ENCODE measurements at regions not wholly inside any gene's neighbourhood (a gene's known extent, or its start where the extent isn't known, plus 50 kb on each side); places are given as distances from the start of the nearest gene placed in this dataset.
A peak's percentile ranks its signal among the peaks of the same experiment; 100 is the strongest.

DNA sequence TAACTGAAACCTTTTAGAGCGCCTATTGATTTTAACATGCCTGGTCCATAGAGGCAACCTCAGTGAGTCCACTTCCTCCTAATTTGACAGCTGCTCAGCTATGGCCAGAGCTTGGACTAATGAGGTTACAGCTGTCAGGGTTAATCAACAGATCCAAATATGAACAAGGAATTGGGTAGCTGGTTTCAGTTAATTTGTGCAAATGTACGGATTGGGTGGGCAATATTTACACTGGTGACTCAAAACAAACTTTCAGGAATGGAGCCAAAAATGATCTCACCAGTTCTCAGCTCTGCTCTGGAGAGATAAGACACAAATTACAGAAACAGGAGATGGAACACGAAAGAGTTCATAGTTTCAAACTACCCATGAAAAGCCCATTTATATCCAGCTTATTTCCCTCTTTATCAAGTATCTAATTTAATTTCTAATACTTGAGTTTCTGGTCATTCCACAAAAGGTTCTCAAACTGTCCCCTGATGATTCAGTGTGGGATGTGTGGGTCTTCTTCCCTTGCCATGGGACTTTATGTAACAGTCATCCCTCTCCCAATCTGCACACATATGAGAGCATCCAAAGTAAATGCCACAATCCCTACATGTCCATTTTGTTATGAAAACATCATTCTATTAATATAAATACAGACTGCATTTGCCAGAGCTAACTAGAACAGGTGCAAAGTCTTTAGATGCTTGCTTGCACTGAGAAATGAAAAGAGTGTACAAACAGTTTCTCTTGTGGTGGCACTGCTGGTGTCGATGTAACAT, 149.9 kb downstream of the RPS12 start:
- H2AFZ ChIP-seq (ENCODE audit: low read depth), result no peak overlapping the region
- peaks cover 0 to 15% of the 10 kb centered on the region in 2 experiments; a peak in 2 of 4 replicates for H3K4me1 ChIP-seq (ENCODE audit: control insufficient read depth in 1 of 2, insufficient read depth in 2 of 2, low read depth in 1 of 2, low read length in 1 of 2)
- no peak overlapping the region for H3K4me2 ChIP-seq
- POLR2A ChIA-PET, result no interaction called here
- no peak overlapping the region for H3K9ac ChIP-seq
- no peaks in the 10 kb centered on the region for H3K27me3 ChIP-seq (ENCODE audit: insufficient read depth)
- peaks cover 7% of the 10 kb centered on the region for H3F3A ChIP-seq (replicated peaks; ENCODE audit: insufficient read depth)
- H3K27ac ChIP-seq (ENCODE audit: low read depth in 2 of 2, low read length in 1 of 2), result peak overlapping the region in 1 of 2 experiments; percentile 75; a peak in 2 of 4 replicates
- H3K4me3 ChIP-seq (ENCODE audit: low read depth in 2 of 2, low read length in 1 of 2), result no peak overlapping the region
- peak; percentile 29 for DNase-seq
- 33% methylated on average over 4 of the region's 4 CpGs for WGBS (ENCODE audit: low lambda C conversion rate)
- CTCF ChIA-PET, result interaction anchor here (0.5 to 2.1 kb wide), 15 partner anchors 9 to 603 kb away, joined by 3 to 9 read pairs (median 3); no protein-coding TSS in a partner anchor
- no peaks in the 10 kb centered on the region for H3K36me3 ChIP-seq (replicated peaks in 1 of 2; ENCODE audit: control insufficient read depth in 1 of 2, insufficient read depth in 2 of 2, low read length in 1 of 2)
- H3K9me2 ChIP-seq, result no peaks in the 10 kb centered on the region
- H3K9me3 ChIP-seq, result no peaks in the 10 kb centered on the region
- H3K79me2 ChIP-seq (ENCODE audit: insufficient read depth), result no peaks in the 10 kb centered on the region
- no peaks in the 10 kb centered on the region for H4K20me1 ChIP-seq (ENCODE audit: insufficient read depth)
- TF ChIP-seq, protein P1, sequence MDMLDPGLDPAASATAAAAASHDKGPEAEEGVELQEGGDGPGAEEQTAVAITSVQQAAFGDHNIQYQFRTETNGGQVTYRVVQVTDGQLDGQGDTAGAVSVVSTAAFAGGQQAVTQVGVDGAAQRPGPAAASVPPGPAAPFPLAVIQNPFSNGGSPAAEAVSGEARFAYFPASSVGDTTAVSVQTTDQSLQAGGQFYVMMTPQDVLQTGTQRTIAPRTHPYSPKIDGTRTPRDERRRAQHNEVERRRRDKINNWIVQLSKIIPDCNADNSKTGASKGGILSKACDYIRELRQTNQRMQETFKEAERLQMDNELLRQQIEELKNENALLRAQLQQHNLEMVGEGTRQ (IDR thresholded peaks at IDR 0.05; ENCODE audit: borderline replicate concordance, low read depth, low read length), result no peak
- TF ChIP-seq, protein P2, sequence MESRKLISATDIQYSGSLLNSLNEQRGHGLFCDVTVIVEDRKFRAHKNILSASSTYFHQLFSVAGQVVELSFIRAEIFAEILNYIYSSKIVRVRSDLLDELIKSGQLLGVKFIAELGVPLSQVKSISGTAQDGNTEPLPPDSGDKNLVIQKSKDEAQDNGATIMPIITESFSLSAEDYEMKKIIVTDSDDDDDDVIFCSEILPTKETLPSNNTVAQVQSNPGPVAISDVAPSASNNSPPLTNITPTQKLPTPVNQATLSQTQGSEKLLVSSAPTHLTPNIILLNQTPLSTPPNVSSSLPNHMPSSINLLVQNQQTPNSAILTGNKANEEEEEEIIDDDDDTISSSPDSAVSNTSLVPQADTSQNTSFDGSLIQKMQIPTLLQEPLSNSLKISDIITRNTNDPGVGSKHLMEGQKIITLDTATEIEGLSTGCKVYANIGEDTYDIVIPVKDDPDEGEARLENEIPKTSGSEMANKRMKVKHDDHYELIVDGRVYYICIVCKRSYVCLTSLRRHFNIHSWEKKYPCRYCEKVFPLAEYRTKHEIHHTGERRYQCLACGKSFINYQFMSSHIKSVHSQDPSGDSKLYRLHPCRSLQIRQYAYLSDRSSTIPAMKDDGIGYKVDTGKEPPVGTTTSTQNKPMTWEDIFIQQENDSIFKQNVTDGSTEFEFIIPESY (IDR thresholded peaks at IDR 0.05; ENCODE audit: borderline replicate concordance, low read depth), result no peak
- peak; percentile 55 for TF ChIP-seq CHD2 (IDR thresholded peaks at IDR 0.05; ENCODE audit: low read length, partially characterized antibody)
- TF ChIP-seq, protein P3, sequence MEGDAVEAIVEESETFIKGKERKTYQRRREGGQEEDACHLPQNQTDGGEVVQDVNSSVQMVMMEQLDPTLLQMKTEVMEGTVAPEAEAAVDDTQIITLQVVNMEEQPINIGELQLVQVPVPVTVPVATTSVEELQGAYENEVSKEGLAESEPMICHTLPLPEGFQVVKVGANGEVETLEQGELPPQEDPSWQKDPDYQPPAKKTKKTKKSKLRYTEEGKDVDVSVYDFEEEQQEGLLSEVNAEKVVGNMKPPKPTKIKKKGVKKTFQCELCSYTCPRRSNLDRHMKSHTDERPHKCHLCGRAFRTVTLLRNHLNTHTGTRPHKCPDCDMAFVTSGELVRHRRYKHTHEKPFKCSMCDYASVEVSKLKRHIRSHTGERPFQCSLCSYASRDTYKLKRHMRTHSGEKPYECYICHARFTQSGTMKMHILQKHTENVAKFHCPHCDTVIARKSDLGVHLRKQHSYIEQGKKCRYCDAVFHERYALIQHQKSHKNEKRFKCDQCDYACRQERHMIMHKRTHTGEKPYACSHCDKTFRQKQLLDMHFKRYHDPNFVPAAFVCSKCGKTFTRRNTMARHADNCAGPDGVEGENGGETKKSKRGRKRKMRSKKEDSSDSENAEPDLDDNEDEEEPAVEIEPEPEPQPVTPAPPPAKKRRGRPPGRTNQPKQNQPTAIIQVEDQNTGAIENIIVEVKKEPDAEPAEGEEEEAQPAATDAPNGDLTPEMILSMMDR (IDR thresholded peaks at IDR 0.05), result no peak
- TF ChIP-seq FOXJ3 (CRISPR knock-in tag; IDR thresholded peaks at IDR 0.05), result peak; percentile 75; the same call in 1 of the 2 replicates
- no peak for TF ChIP-seq NRF1 (IDR thresholded peaks at IDR 0.05; ENCODE audit: low read depth, low read length)
- no peak for TF ChIP-seq TEAD4 (IDR thresholded peaks at IDR 0.05; ENCODE audit: borderline replicate concordance, insufficient read depth)
- no peak for TF ChIP-seq FOSL2 (IDR thresholded peaks at IDR 0.05; ENCODE audit: borderline replicate concordance, low read depth)
- peak; percentile 42 for TF ChIP-seq GATA2 (CRISPR knock-in tag; IDR thresholded peaks at IDR 0.05)
- TF ChIP-seq TAF1 (IDR thresholded peaks at IDR 0.05; ENCODE audit: borderline replicate concordance, low read depth, low read length), result no peak
- peak in 1 of 2 experiments; percentile 84; a peak in 2 of 4 replicates for TF ChIP-seq EP300 (IDR thresholded peaks at IDR 0.05; ENCODE audit: borderline replicate concordance in 1 of 2, low read depth in 1 of 2, low read length in 1 of 2)
- no peak for TF ChIP-seq SMC3 (IDR thresholded peaks at IDR 0.05; ENCODE audit: low read depth, low read length)
- peak; percentile 15; the same call in 1 of the 2 replicates for TF ChIP-seq TCF12 (IDR thresholded peaks at IDR 0.05)
- TF ChIP-seq, protein P4, sequence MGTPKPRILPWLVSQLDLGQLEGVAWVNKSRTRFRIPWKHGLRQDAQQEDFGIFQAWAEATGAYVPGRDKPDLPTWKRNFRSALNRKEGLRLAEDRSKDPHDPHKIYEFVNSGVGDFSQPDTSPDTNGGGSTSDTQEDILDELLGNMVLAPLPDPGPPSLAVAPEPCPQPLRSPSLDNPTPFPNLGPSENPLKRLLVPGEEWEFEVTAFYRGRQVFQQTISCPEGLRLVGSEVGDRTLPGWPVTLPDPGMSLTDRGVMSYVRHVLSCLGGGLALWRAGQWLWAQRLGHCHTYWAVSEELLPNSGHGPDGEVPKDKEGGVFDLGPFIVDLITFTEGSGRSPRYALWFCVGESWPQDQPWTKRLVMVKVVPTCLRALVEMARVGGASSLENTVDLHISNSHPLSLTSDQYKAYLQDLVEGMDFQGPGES (IDR thresholded peaks at IDR 0.05; ENCODE audit: low read depth, low read length), result no peak
- no peak for TF ChIP-seq MXI1 (IDR thresholded peaks at IDR 0.05; ENCODE audit: low read depth, low read length)
- no peak for TF ChIP-seq GABPA (IDR thresholded peaks at IDR 0.05; ENCODE audit: low read depth)
- peak; percentile 63 for TF ChIP-seq RCOR1 (IDR thresholded peaks at IDR 0.05; ENCODE audit: low read length)
- TF ChIP-seq NFIC (IDR thresholded peaks at IDR 0.05; ENCODE audit: borderline replicate concordance), result peak; percentile 35; the same call in 1 of the 2 replicates
- TF ChIP-seq MEF2A (IDR thresholded peaks at IDR 0.05; ENCODE audit: borderline replicate concordance, low read depth), result no peak
- no peak for TF ChIP-seq REST (IDR thresholded peaks at IDR 0.05; ENCODE audit: low read depth, low read length)
- TF ChIP-seq ELF1 (IDR thresholded peaks at IDR 0.05), result no peak
- TF ChIP-seq MAX (IDR thresholded peaks at IDR 0.05; ENCODE audit: low read depth), result no peak
- no peak for TF ChIP-seq YY1 (IDR thresholded peaks at IDR 0.05; ENCODE audit: low read depth)
- TF ChIP-seq JUND (IDR thresholded peaks at IDR 0.05), result no peak

All from SK-N-SH (cell line).